Memory B cell (primary cell): ENCODE measurements at regions not wholly inside any gene's neighbourhood (a gene's known extent, or its start where the extent isn't known, plus 50 kb on each side); places are given as distances from the start of the nearest gene placed in this dataset.
"Not testable (repeated sequence)": the region's sequence is repeated elsewhere in the genome, so short reads cannot be mapped to it uniquely, and the experiment has no call there.

Experiments used
- ATAC-seq: fragments of 150-1000 bp; cut with Tn5 transposase; 2 replicates; pipeline ENCODE4 v1.10.0; 2021; ENCODE audit warnings: low read depth, mild to moderate bottlenecking, moderate library complexity
- DNase-seq, 2 donors: peaks; one replicate each; pipeline ENCODE4 v3.0.0; 2022; ENCODE audit warnings: low spot score in 2 of 2
- H3K27ac Mint-ChIP-seq: one replicate; pipeline ENCODE4 v1.8.0; 2022; ENCODE audit warnings: mild to moderate bottlenecking, moderate library complexity, mixed read lengths
- H3K27me3 Mint-ChIP-seq: one replicate; pipeline ENCODE4 v1.8.0; 2022; ENCODE audit warnings: mixed read lengths
- H3K36me3 Mint-ChIP-seq: one replicate; pipeline ENCODE4 v1.8.0; 2022; ENCODE audit warnings: mild to moderate bottlenecking, mixed read lengths
- H3K4me1 Mint-ChIP-seq: one replicate; pipeline ENCODE4 v1.8.0; 2022; ENCODE audit warnings: mixed read lengths
- H3K4me3 Mint-ChIP-seq: one replicate; pipeline ENCODE4 v1.8.0; 2022; ENCODE audit warnings: mild to moderate bottlenecking, moderate library complexity, mixed read lengths
- H3K9me3 Mint-ChIP-seq: one replicate; pipeline ENCODE4 v1.8.0; 2022; ENCODE audit warnings: mixed read lengths

DNA sequence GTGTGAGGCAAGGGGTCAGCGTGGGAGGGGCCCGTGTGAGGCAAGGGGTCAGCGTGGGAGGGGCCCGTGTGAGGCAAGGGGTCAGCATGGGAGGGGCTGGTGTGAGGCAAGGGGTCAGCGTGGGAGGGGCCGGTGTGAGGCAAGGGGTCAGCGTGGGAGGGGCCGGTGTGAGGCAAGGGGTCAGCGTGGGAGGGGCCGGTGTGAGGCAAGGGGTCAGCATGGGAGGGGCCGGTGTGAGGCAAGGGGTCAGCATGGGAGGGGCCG is 119.2 kb downstream of the SEPTIN14 start:
- H3K27me3 Mint-ChIP-seq, H3K36me3 Mint-ChIP-seq, H3K4me3 Mint-ChIP-seq, ATAC-seq, H3K4me1 Mint-ChIP-seq, H3K27ac Mint-ChIP-seq, DNase-seq, H3K9me3 Mint-ChIP-seq: not testable (repeated sequence)

DNA sequence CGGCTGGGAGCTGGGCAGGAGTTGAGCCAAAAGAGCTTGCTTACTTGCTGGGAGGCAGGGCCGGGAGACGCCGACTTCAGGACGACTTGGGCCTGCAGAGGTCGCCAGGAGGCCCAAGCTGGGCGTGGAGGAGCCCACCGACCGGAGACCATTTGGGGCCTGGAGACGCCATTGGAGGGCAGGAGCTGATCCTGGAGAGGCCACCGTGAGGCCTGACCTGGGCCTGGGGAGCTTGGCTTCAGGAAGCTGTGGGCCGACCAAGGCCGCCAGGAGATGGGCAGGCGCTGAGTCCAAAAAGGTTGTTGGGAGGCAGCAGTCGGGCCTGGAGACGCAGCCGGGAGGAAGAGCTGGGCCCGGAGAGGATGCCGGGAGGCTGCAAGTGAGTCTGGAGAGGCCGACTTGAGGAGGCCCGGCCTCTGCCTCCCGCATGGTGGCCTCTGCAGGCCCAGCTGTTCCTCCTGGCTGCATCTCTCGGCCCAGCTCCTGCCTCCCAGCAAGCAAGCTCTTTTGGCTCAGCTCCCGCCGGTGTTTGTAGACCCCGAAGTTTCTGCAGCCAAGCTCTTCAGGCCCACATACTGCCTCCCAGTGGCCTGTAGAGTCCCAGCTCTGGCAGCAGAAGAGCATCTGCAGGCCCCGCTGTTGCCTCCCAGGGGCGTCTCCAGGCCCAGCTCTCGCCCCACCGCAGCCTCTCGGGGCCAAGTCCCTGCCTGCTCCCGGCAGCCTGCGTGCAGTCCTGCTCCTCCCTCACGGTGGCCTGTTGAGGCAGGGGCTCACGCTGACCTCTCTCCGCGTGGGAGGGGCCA is 119.7 kb downstream of the SEPTIN14 start:
- not testable (repeated sequence) for DNase-seq, H3K27me3 Mint-ChIP-seq, H3K36me3 Mint-ChIP-seq, H3K4me1 Mint-ChIP-seq, H3K9me3 Mint-ChIP-seq, H3K4me3 Mint-ChIP-seq, H3K27ac Mint-ChIP-seq, ATAC-seq

DNA sequence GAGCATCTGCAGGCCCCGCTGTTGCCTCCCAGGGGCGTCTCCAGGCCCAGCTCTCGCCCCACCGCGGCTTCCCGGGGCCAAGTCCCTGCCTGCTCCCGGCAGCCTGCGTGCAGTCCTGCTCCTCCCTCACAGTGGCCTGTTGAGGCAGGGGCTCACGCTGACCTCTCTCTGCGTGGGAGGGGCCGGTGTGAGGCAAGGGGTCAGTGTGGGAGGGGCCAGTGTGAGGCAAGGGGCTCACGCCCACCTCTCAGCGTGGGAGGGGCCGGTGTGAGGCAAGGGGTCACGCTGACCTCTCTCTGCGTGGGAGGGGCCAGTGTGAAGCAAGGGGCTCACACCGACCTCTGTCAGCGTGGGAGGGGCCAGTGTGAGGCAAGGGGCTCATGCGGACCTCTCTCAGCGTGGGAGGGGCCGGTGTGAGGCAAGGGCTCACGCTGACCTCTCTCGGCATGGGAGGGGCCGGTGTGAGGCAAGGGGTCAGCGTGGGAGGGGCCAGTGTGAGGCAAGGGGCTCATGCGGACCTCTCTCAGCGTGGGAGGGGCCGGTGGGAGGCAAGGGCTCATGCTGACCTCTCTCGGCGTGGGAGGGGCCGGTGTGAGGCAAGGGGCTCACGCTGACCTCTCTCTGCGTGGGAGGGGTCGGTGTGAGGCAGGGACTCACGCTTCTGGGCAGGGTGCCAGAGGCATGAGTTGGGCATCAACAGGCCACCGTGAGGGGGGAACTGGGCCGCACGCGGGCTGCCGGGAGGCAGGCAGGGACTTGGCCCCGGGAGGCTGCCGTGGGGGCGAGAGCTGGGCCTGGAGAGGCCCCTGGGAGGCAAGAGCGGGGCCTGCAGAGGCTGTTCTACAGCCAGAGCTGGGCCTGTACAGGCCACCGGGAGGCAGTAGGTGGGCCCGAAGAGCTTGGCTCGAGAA is 120.6 kb downstream of the SEPTIN14 start:
- H3K4me1 Mint-ChIP-seq, H3K27me3 Mint-ChIP-seq, DNase-seq, H3K4me3 Mint-ChIP-seq, ATAC-seq, H3K9me3 Mint-ChIP-seq, H3K36me3 Mint-ChIP-seq, H3K27ac Mint-ChIP-seq: not testable (repeated sequence)

DNA sequence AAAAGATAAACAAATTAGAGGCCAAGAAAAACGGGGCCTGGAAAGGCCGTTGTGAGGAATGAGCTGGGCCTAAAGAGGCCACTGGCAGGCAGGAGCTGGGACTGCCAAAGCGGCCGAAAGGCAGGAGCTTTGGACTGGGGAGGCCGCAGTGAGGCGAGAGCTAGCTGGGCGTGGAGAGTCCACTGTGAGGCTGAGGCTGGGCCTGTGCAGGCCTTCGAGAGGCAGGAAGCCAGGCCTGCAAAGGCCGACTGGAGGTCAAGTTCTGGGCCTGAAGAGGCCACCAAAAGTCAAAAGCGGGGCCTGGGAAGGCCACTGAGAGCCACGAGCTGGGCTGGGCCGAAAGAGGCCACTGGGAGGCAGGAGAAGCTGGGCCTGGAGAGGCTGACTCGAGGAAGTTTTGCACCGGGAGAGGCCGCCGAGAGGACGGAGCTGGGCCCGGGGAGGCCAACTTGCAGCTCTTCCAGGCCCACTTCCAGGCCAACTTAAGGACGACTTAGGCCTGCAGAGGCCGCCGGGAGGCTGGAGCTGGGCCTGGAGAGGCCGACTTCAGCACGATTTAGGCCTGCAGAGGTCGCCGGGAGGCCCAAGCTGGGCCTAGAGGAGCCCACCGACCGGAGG is 121.8 kb downstream of the SEPTIN14 start:
- not testable (repeated sequence) for H3K36me3 Mint-ChIP-seq, ATAC-seq, H3K27ac Mint-ChIP-seq, H3K9me3 Mint-ChIP-seq, DNase-seq, H3K4me1 Mint-ChIP-seq, H3K4me3 Mint-ChIP-seq, H3K27me3 Mint-ChIP-seq

DNA sequence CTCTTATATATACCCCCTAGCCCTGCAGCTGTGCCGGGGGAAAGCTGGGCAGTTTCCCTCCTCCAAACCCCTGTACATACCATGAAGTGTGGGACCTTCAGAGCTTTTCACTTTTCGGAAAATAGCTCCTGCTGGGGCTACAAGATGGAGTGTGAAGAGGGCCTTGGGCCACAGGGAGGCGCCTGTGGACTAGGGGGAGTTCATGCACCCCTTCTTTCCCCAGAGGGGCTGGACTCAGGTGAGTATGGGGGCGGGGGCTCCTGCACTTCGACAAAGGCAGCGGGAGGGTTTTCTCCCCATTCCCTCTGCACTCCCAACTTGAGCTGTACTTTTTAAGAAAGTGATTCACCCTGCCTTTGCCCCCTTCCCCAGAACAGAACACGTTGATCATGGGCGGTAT is 122.5 kb downstream of the SEPTIN14 start:
- H3K4me3 Mint-ChIP-seq, ATAC-seq, H3K27ac Mint-ChIP-seq, H3K9me3 Mint-ChIP-seq, DNase-seq, H3K36me3 Mint-ChIP-seq, H3K27me3 Mint-ChIP-seq, H3K4me1 Mint-ChIP-seq: not testable (repeated sequence)

DNA sequence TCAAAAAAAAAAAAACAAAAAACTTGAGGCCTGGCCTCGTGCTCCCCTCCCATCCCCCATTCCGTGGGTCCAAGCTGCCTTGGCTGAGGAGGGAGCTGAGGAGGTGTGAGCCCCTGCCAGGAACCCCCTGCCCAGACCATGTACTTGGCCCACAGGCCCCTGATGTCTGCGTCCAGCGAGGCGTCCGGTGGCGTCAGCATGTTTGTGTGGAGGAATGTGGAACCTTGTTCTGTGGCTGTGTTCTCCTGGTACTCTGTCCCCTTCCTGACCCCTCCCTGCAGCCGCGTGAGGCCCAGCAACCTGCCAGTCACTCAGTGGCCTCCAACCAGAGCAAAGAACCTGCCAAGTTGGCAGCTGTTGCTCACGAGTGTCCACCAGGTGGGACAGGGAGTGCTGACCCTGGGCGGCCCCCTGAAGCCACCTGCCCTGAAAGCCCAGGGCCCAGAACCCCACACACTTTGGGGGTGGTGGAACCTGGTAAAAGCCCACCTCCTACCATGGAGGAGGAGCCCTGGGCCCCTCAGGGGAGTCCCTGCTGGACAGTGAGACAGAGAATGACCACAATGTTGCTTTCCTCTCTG is 125.8 kb downstream of the SEPTIN14 start:
- not testable (repeated sequence) for H3K9me3 Mint-ChIP-seq, H3K36me3 Mint-ChIP-seq, H3K27ac Mint-ChIP-seq, H3K4me3 Mint-ChIP-seq, H3K4me1 Mint-ChIP-seq, H3K27me3 Mint-ChIP-seq, DNase-seq, ATAC-seq

DNA sequence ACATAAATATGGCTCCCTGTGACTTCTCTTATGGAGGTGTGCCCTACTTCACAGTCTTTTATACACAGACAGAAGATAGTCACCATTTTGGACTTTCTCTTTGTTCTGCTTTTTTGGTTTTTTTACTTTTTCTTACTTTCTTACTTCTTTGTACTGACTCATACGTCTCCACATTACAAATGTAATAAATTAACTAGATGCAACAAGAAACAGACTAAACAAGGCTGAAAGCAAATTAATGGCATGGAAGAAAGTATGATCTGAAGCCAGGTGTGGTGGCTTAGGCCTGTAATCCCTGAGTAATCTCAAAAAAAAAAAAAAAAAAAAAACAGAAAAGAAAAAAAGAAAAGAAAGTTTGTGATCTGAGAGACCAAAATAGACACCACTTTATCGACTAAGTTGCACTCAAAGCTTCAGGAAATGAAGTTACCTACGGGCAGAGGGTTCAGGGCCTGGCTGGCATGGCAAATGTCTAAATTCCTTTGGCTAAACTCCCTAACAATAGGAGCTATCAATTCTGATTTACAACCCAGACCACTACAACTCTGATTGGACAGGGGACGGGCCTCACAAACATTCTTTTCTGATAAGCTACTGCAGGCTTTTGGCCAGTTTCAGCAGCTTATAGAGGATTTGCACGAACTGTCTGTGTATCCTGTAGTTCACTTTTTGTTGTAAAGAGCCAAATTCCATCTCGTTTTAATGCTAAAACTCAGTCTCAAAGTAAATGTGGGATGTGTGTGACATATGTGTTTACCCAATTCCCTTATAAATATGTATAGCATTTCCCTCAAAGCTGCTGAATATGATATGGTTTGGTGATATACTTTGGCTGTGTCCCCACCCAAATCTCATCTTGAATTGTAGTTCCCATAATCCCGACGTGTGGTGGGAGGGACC is 129.1 kb downstream of the SEPTIN14 start:
- no peak overlapping the region for H3K4me3 Mint-ChIP-seq
- no peak for DNase-seq
- no peaks in the 10 kb centered on the region for H3K27me3 Mint-ChIP-seq
- no peaks in the 10 kb centered on the region for H3K4me1 Mint-ChIP-seq
- no peaks in the 10 kb centered on the region for H3K36me3 Mint-ChIP-seq
- H3K9me3 Mint-ChIP-seq: peaks cover 4% of the 10 kb centered on the region
- no peak overlapping the region for H3K27ac Mint-ChIP-seq
- ATAC-seq: no peak

DNA sequence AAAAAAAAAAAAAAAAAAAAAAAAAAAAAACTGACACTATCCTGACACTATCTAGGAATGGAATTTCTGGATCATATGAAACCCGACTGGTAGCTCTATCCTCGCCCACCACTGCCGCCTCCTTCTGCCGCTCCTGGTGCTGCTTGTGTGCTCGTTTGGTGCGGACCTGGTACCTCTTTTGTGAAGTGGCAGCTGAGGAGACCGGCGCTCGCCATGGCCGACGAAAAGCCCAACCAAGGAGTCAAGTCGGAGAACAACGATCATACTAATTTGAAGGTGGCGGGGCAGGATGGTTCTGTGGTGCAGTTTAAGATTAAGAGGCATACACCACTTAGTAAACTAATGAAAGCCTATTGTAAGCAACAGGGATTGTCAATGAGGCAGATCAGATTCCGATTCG is 130.6 kb downstream of the SEPTIN14 start:
- Mint-ChIP-seq H3K4me3 (no peak overlapping the region), H3K27me3 (no peaks in the 10 kb centered on the region), H3K27ac (no peak overlapping the region), H3K9me3 (peaks cover 4% of the 10 kb centered on the region), H3K4me1 (no peaks in the 10 kb centered on the region), H3K36me3 (no peaks in the 10 kb centered on the region)
- no peak for DNase-seq
- ATAC-seq: no peak

DNA sequence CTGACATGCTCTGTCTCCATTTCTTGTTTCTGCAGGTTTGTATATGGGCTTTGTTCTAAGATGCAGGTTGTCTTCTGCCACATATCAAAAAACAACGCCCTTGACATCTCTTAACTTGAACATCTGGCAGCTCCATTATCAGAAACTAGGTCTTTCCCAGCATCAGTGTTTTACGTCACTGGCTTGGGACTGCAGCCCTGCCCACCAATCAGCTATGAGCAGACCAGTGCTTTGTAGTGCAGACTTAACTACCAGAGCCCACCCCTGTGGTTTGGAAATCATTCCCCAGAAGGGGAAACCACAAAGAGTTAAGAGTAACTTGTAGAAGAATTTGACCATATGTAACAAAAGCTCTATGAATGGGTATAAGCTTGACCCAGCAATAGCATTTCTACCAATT is 132.4 kb downstream of the SEPTIN14 start:
- no peaks in the 10 kb centered on the region for H3K4me1 Mint-ChIP-seq
- H3K4me3 Mint-ChIP-seq: no peak overlapping the region
- ATAC-seq: no peak
- H3K27me3 Mint-ChIP-seq: no peaks in the 10 kb centered on the region
- peaks cover 4% of the 10 kb centered on the region for H3K9me3 Mint-ChIP-seq
- H3K27ac Mint-ChIP-seq: no peak overlapping the region
- no peaks in the 10 kb centered on the region for H3K36me3 Mint-ChIP-seq
- no peak for DNase-seq

DNA sequence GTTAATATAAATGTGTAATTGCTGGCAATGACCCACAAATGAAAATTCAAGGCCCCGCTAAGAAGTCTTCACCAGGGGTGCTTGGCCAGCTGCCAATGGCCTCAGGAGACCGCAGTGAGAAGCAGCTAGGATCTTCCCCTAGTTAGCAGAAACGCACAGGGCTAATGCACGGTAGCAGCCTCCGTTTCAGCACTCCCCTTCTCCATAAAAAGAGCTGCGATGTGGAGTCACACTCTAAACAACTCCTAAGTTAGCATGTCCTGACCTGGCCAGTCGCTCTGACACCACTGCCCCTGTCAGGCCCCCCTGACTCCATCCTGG is 139.0 kb downstream of the SEPTIN14 start:
- Mint-ChIP-seq H3K36me3 (no peaks in the 10 kb centered on the region), H3K4me3 (no peak overlapping the region), H3K27me3 (peaks cover 3% of the 10 kb centered on the region), H3K9me3 (no peaks in the 10 kb centered on the region), H3K27ac (no peak overlapping the region), H3K4me1 (peaks cover 2% of the 10 kb centered on the region)
- DNase-seq (no peak), ATAC-seq (no peak)

DNA sequence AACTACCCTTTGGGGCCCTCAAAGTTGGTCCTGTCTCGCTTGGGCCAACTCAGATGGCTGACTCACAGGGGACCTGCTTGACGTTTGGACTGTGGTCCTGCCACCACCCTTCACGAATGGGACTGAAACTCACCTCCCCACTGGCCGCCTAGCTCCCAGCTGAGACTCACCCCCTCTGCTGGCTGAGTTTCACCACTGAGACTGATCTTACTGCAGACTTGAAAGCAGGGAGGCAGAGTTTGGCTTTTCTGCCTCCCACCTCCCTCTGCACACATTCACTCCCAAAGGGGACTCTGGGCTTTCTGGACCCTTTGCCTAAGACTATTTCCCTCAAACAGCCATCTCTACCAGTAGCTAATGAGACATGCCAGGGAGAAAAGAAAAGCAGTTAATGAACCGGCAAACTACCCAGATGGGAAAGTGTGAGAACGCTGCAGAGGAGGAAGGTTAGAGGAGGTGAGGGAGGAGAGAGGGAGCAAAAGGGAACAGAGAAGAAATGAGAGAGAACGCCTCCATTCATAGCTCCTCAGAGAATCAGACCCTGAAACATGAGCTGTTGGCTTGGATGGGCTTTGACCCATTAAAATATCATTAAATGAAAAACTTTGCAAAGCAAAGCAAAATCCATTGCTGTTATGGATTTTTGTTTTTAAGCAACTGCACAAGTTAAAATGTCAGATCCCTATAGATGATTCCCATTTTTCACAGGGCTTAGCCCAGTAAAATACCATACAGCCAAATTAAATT is 139.5 kb downstream of the SEPTIN14 start:
- H3K9me3 Mint-ChIP-seq, H3K27ac Mint-ChIP-seq, H3K4me3 Mint-ChIP-seq, H3K36me3 Mint-ChIP-seq, H3K4me1 Mint-ChIP-seq, H3K27me3 Mint-ChIP-seq, DNase-seq: not testable (repeated sequence)
- ATAC-seq: peak; percentile 92

DNA sequence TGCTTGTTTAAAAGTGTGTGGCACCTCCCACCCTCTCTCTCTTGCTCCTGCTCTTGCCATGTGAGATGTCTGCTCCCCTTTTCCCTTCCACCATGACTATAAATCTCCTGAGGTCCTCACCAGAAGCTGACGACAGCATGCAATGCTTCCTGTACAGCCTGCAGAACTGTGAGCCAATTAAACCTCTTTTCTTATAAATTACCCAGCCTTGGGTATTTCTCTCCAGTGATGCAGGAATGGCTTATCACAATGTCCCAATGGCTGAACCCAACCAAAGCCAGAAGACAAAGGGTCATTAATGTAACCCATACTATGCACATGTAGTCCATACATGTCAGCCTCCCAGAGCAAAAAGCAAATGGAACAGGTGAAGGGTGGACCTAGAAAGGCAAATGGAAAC is 141.5 kb downstream of the SEPTIN14 start:
- H3K27ac Mint-ChIP-seq, ATAC-seq, H3K36me3 Mint-ChIP-seq, H3K4me1 Mint-ChIP-seq, H3K4me3 Mint-ChIP-seq, DNase-seq, H3K9me3 Mint-ChIP-seq, H3K27me3 Mint-ChIP-seq: not testable (repeated sequence)

DNA sequence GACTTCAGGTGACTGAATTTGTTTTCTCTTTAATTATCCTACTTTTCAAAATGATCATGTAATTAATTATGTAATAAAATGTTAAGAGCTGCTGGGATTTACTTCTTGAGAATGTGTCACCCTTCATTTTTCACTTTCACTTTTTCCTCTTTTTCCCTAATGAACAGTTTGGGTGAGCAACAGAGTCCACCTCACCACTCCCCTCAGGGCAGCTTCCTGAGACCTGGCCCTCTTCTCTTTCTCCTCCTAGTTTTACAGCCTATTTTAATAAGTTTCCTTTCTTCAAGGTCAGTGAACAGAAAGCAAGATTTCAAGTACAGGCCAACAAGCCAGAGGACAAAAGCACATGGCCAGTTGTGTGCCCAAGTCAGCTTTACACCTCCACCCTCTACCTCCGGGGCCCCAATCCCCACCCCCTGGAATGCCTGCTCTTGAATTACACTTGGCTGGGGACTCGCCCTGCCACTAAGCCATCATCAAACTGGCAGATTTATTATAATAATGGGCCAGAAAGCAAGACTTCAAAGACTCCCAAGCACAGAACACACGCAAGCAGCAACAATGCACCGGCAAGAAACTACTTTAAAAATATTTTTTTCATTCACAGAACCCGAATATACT is 143.1 kb upstream of the VOPP1 start:
- H3K36me3 Mint-ChIP-seq, ATAC-seq, H3K9me3 Mint-ChIP-seq, H3K4me1 Mint-ChIP-seq, H3K27ac Mint-ChIP-seq, H3K27me3 Mint-ChIP-seq, H3K4me3 Mint-ChIP-seq, DNase-seq: not testable (repeated sequence)
